NCI-H524 (cell line): ENCODE measurements at regions not wholly inside any gene's neighbourhood (a gene's known extent, or its start where the extent isn't known, plus 50 kb on each side); places are given as distances from the start of the nearest gene placed in this dataset.
A peak's percentile ranks its signal among the peaks of the same experiment; 100 is the strongest.
"Not testable (repeated sequence)": the region's sequence is repeated elsewhere in the genome, so short reads cannot be mapped to it uniquely, and the experiment has no call there.

Experiments
- DNase-seq, 2 experiments: peaks; one replicate each; lab custom pipeline; 2025; lab: John Stamatoyannopoulos, UW

GRCh38 chr12:105581420-105581819 lies 250.9 kb downstream of the C12orf75 start:
- DNase-seq, result no peak

- no peak for DNase-seq
Measured at GRCh38 chr12:105585107-105585506, 254.6 kb downstream of the C12orf75 start.

GRCh38 chr12:105587237-105587636 lies 256.7 kb downstream of the C12orf75 start:
- no peak for DNase-seq

- no peak for DNase-seq
Measured at GRCh38 chr12:105588106-105588505, 257.6 kb downstream of the C12orf75 start.

GRCh38 chr12:105590571-105590970 lies 260.1 kb downstream of the C12orf75 start:
- no peak for DNase-seq

- no peak for DNase-seq
Measured at GRCh38 chr12:105595440-105595839, 264.9 kb downstream of the C12orf75 start.

- no peak for DNase-seq
Measured at GRCh38 chr12:105596731-105597130, 266.2 kb downstream of the C12orf75 start.

- no peak for DNase-seq
Measured at GRCh38 chr12:105598031-105598430, 267.5 kb downstream of the C12orf75 start.

GRCh38 chr12:105600911-105601545 lies 270.5 kb downstream of the C12orf75 start:
- no peak for DNase-seq

GRCh38 chr12:105602312-105602711 lies 271.8 kb downstream of the C12orf75 start:
- DNase-seq, result not testable (repeated sequence)

GRCh38 chr12:105604281-105604680 lies 273.8 kb downstream of the C12orf75 start:
- DNase-seq, result not testable (repeated sequence)

- DNase-seq, result peak in 1 of 2 experiments; percentile 24
Measured at GRCh38 chr12:105606613-105607012, 276.1 kb downstream of the C12orf75 start.

GRCh38 chr12:105609001-105609400 lies 278.5 kb downstream of the C12orf75 start:
- not testable (repeated sequence) for DNase-seq

- DNase-seq, result no peak
Measured at GRCh38 chr12:105610459-105610858, 280.0 kb downstream of the C12orf75 start.

GRCh38 chr12:105611340-105611739 lies 280.8 kb downstream of the C12orf75 start:
- DNase-seq, result no peak

GRCh38 chr12:105613269-105613668 lies 282.8 kb downstream of the C12orf75 start:
- DNase-seq, result no peak

GRCh38 chr12:105613887-105614286 lies 283.4 kb downstream of the C12orf75 start:
- no peak for DNase-seq

GRCh38 chr12:105616971-105617540 lies 286.6 kb downstream of the C12orf75 start:
- no peak for DNase-seq

GRCh38 chr12:105622220-105622619 lies 291.7 kb downstream of the C12orf75 start:
- no peak for DNase-seq

GRCh38 chr12:105622846-105623736 lies 292.6 kb downstream of the C12orf75 start:
- DNase-seq, result no peak

- no peak for DNase-seq
Measured at GRCh38 chr12:105626653-105627052, 296.2 kb downstream of the C12orf75 start.

- no peak for DNase-seq
Measured at GRCh38 chr12:105637470-105637869, 307.0 kb downstream of the C12orf75 start.

GRCh38 chr12:105640761-105641160 lies 310.3 kb downstream of the C12orf75 start:
- no peak for DNase-seq
